Liver (tissue), 8 donors: ENCODE measurements at regions not wholly inside any gene's neighbourhood (a gene's known extent, or its start where the extent isn't known, plus 50 kb on each side); places are given as distances from the start of the nearest gene placed in this dataset.

Experiments used
- DNase-seq: peaks from one replicate; pipeline ENCODE4 v3.0.0-alpha.2; 2017; ENCODE audit warnings: low spot score
- H3K27ac ChIP-seq, 2 donors: one replicate each; pipeline ENCODE4 v1.7.0; 2013; ENCODE audit warnings: inconsistent platforms in 2 of 2, low read length in 2 of 2, control low read depth in 1 of 2, low read depth in 1 of 2, mild to moderate bottlenecking in 1 of 2
- H3K27me3 ChIP-seq, 4 donors: one replicate each; pipeline versions ENCODE4 v1.6.1 to v1.7.0; 2013; ENCODE audit warnings: low read length in 3 of 4, inconsistent platforms in 1 of 4, mild to moderate bottlenecking in 1 of 4, moderate library complexity in 1 of 4; ENCODE audit not compliant: control insufficient read depth in 4 of 4, insufficient read depth in 4 of 4
- H3K36me3 ChIP-seq, 4 donors: one replicate each; pipeline versions ENCODE4 v1.6.1 to v1.7.0; 2013; ENCODE audit warnings: low read length in 3 of 4, mild to moderate bottlenecking in 3 of 4, low read depth in 1 of 4, moderate library complexity in 1 of 4; ENCODE audit not compliant: control insufficient read depth in 4 of 4, insufficient read depth in 3 of 4
- H3K4me1 ChIP-seq, 4 donors: one replicate each; pipeline versions ENCODE4 v1.6.1 to v1.7.0; 2013; ENCODE audit warnings: low read length in 3 of 4, mild to moderate bottlenecking in 3 of 4, moderate library complexity in 1 of 4; ENCODE audit not compliant: control insufficient read depth in 4 of 4, insufficient read depth in 4 of 4
- H3K4me3 ChIP-seq, 3 donors: one replicate each; pipeline versions ENCODE4 v1.6.1 to v1.7.0; 2013; ENCODE audit warnings: low read length in 3 of 3, control low read depth in 1 of 3, low read depth in 1 of 3, mild to moderate bottlenecking in 1 of 3
- H3K9ac ChIP-seq, 2 donors: one replicate each; pipeline ENCODE4 v1.7.0; 2013; ENCODE audit warnings: low read length in 2 of 2, mild to moderate bottlenecking in 2 of 2, moderate library complexity in 2 of 2, control low read depth in 1 of 2, low read depth in 1 of 2
- H3K9me3 ChIP-seq, 4 donors: one replicate each; pipeline versions ENCODE4 v1.6.1 to v1.7.0; 2013; ENCODE audit warnings: low read length in 3 of 4; ENCODE audit not compliant: control insufficient read depth in 4 of 4
- ATF3 ChIP-seq: IDR thresholded peaks from 2 replicates; pipeline ENCODE4 v1.6.1; 2016; ENCODE audit warnings: antibody characterized with exemption
- CTCF ChIP-seq: fragments of 150-350 bp; IDR thresholded peaks from 2 replicates; pipeline ENCODE4 v1.5.1; 2017; ENCODE audit warnings: improper control_type of control experiment, low read depth, low read length; ENCODE audit not compliant: missing input control
- EGR1 ChIP-seq, 2 donors: IDR thresholded peaks; 2 replicates each; pipeline ENCODE4 v1.6.1; 2016 to 2018; ENCODE audit warnings: antibody characterized with exemption in 2 of 2, low read depth in 2 of 2
- FOXA1 ChIP-seq: IDR thresholded peaks from 2 replicates; pipeline ENCODE4 v1.6.1; 2016; ENCODE audit warnings: antibody characterized with exemption
- GABPA ChIP-seq, 2 donors: IDR thresholded peaks in 1 of 2; conservative IDR thresholded peaks in 1 of 2; 2 replicates each; pipeline ENCODE4 v1.6.1; 2016; ENCODE audit warnings: antibody characterized with exemption in 2 of 2, mild to moderate bottlenecking in 1 of 2, moderate library complexity in 1 of 2
- HNF4A ChIP-seq, 2 donors: conservative IDR thresholded peaks; 2 replicates each; pipeline ENCODE4 v1.6.1; 2016; ENCODE audit warnings: antibody characterized with exemption in 2 of 2, mild to moderate bottlenecking in 2 of 2
- HNF4G ChIP-seq: IDR thresholded peaks from 2 replicates; pipeline ENCODE4 v1.6.1; 2016; ENCODE audit warnings: antibody characterized with exemption
- JUND ChIP-seq, 2 donors: IDR thresholded peaks; 2 replicates each; pipeline ENCODE4 v1.6.1; 2016; ENCODE audit warnings: antibody characterized with exemption in 2 of 2
- MAX ChIP-seq: IDR thresholded peaks from 2 replicates; pipeline ENCODE4 v1.6.1; 2016; ENCODE audit warnings: antibody characterized with exemption
- NR2F2 ChIP-seq: IDR thresholded peaks from 2 replicates; pipeline ENCODE4 v1.6.1; 2016; ENCODE audit warnings: antibody characterized with exemption
- RAD21 ChIP-seq, 2 donors: IDR thresholded peaks; 2 replicates each; pipeline ENCODE4 v1.6.1; 2016; ENCODE audit warnings: antibody characterized with exemption in 2 of 2, mild to moderate bottlenecking in 2 of 2
- RXRA ChIP-seq, 2 donors: IDR thresholded peaks; 2 replicates each; pipeline ENCODE4 v1.6.1; 2017 to 2018; ENCODE audit warnings: antibody characterized with exemption in 2 of 2, mild to moderate bottlenecking in 1 of 2
- SP1 ChIP-seq: IDR thresholded peaks from 2 replicates; pipeline ENCODE4 v1.6.1; 2018; ENCODE audit warnings: antibody characterized with exemption, mild to moderate bottlenecking
- TAF1 ChIP-seq: conservative IDR thresholded peaks from 2 replicates; pipeline ENCODE4 v1.6.1; 2016; ENCODE audit warnings: antibody characterized with exemption, mild to moderate bottlenecking
- YY1 ChIP-seq: IDR thresholded peaks from 2 replicates; pipeline ENCODE4 v1.6.1; 2016; ENCODE audit warnings: antibody characterized with exemption, mild to moderate bottlenecking
- ZBTB33 ChIP-seq: IDR thresholded peaks from 2 replicates; pipeline ENCODE4 v1.6.1; 2016; ENCODE audit warnings: antibody characterized with exemption
- WGBS: extraction: QIAGEN DNeasy Blood & Tissue Kit; methylation state at CpG from one replicate; pipeline ENCODE4 v1.1.7; 2013; 5-methylcytosine and 5-hydroxymethylcytosine counted together
- donor health status: healthy.
- donor health status: healthy.
- donor health status: healthy.
- donor health status: healthy.
- donor health status: healthy.

GRCh38 chr3:20558161-20558560, 372.2 kb upstream of the SGO1 start:
- 78% methylated on average over 2 of the region's 2 CpGs for WGBS
- Histone ChIP-seq H3K4me3 (no peak overlapping the region), H3K4me1 (no peaks in the 10 kb centered on the region), H3K27ac (no peak overlapping the region), H3K9ac (no peak overlapping the region), H3K27me3 (no peaks in the 10 kb centered on the region), H3K36me3 (no peaks in the 10 kb centered on the region), H3K9me3 (no peaks in the 10 kb centered on the region)
- no peak for DNase-seq
- TF ChIP-seq GABPA (IDR thresholded peaks at IDR 0.05 in 1 of 2, conservative IDR thresholded peaks at IDR 0.05 in 1 of 2) (no peak), CTCF (no peak), NR2F2 (no peak), FOXA1 (no peak), RXRA (IDR thresholded peaks at IDR 0.05) (no peak), HNF4G (no peak), YY1 (no peak)

- Histone ChIP-seq H3K27me3 (no peaks in the 10 kb centered on the region), H3K27ac (no peak overlapping the region), H3K9ac (no peak overlapping the region), H3K4me1 (no peaks in the 10 kb centered on the region), H3K4me3 (no peak overlapping the region), H3K9me3 (no peaks in the 10 kb centered on the region), H3K36me3 (no peaks in the 10 kb centered on the region)
- no peak for TF ChIP-seq RXRA (IDR thresholded peaks at IDR 0.05)
- TF ChIP-seq ZBTB33, result no peak
- no peak for TF ChIP-seq FOXA1
- TF ChIP-seq SP1, result no peak
- TF ChIP-seq EGR1 (IDR thresholded peaks at IDR 0.05; ENCODE audit: low read depth in 2 of 2), result no peak
- no peak for TF ChIP-seq RAD21 (IDR thresholded peaks at IDR 0.05)
- TF ChIP-seq YY1, result no peak
- TF ChIP-seq GABPA (IDR thresholded peaks at IDR 0.05 in 1 of 2, conservative IDR thresholded peaks at IDR 0.05 in 1 of 2), result no peak
- TF ChIP-seq NR2F2, result no peak
- TF ChIP-seq JUND (IDR thresholded peaks at IDR 0.05), result no peak
- no peak for TF ChIP-seq HNF4G
- no peak for TF ChIP-seq CTCF
- no peak for TF ChIP-seq TAF1
- TF ChIP-seq ATF3, result no peak
- no peak for TF ChIP-seq MAX
- no peak for TF ChIP-seq HNF4A (conservative IDR thresholded peaks at IDR 0.05)
- WGBS, result 84% methylated on average over 4 of the region's 4 CpGs
- no peak for DNase-seq
These were observed 370.7 kb upstream of the SGO1 start for GRCh38 chr3:20556661-20557060.
